Peyer's patch (tissue), 4 donors: ENCODE measurements at regions not wholly inside any gene's neighbourhood (a gene's known extent, or its start where the extent isn't known, plus 50 kb on each side); places are given as distances from the start of the nearest gene placed in this dataset.

Experiments
- CTCF ChIP-seq, 6 experiments: fragments of 450-650 bp in 4 of 6; fragments of 200-600 bp in 2 of 6; sonication (generic) in 1 of 6; IDR thresholded peaks; one replicate each; pipeline ENCODE4 v1.5.1; 2017 to 2019; ENCODE audit warnings: antibody characterized with exemption in 6 of 6, mild to moderate bottlenecking in 3 of 6, moderate library complexity in 1 of 6
- POLR2A ChIP-seq, 2 donors: fragments of 450-650 bp; IDR thresholded peaks; one replicate each; pipeline ENCODE4 v1.5.1; 2017; ENCODE audit warnings: antibody characterized with exemption in 2 of 2, mild to moderate bottlenecking in 2 of 2, moderate library complexity in 2 of 2

GRCh38 chr10:94238006-94238617 is 124.6 kb downstream of the NOC3L start:
- no peak for TF ChIP-seq CTCF (IDR thresholded peaks at IDR 0.05)
- no peak for TF ChIP-seq POLR2A (IDR thresholded peaks at IDR 0.05)
